Stimulated activated naive CD8-positive, alpha-beta T cell treated with anti-CD3 and anti-CD28 coated beads, Interleukin-15, amount 100 ng/mL, for 72 hours (primary cell): ENCODE measurements at regions not wholly inside any gene's neighbourhood (a gene's known extent, or its start where the extent isn't known, plus 50 kb on each side); places are given as distances from the start of the nearest gene placed in this dataset.
"Not testable (repeated sequence)": the region's sequence is repeated elsewhere in the genome, so short reads cannot be mapped to it uniquely, and the experiment has no call there.

Experiments
- ATAC-seq: fragments of 150-1000 bp; cut with Tn5 transposase; 2 replicates; pipeline ENCODE4 v1.10.0; 2021; ENCODE audit warnings: mild to moderate bottlenecking, moderate library complexity
- DNase-seq, 2 donors: peaks; one replicate each; pipeline ENCODE4 v3.0.0; 2021 to 2022
- H3K27ac Mint-ChIP-seq, 2 donors: one replicate each; pipeline ENCODE4 v1.8.0; 2022; ENCODE audit warnings: mild to moderate bottlenecking in 2 of 2, mixed read lengths in 2 of 2, moderate library complexity in 2 of 2
- H3K27me3 Mint-ChIP-seq: one replicate; pipeline ENCODE4 v1.8.0; 2022; ENCODE audit warnings: mixed read lengths
- H3K4me1 Mint-ChIP-seq: one replicate; pipeline ENCODE4 v1.8.0; 2022; ENCODE audit warnings: mild to moderate bottlenecking, mixed read lengths
- H3K4me3 Mint-ChIP-seq, 2 donors: one replicate each; pipeline ENCODE4 v1.8.0; 2022; ENCODE audit warnings: mild to moderate bottlenecking in 2 of 2, mixed read lengths in 2 of 2, moderate library complexity in 1 of 2
- H3K9me3 Mint-ChIP-seq, 2 donors: one replicate each; pipeline ENCODE4 v1.8.0; 2022; ENCODE audit warnings: mixed read lengths in 2 of 2

GRCh38 chr4:100929758-100930157, 411.9 kb upstream of the EMCN start:
- Mint-ChIP-seq H3K9me3 (no peaks in the 10 kb centered on the region), H3K27me3 (peaks cover 20% of the 10 kb centered on the region), H3K4me1 (peaks cover 10% of the 10 kb centered on the region), H3K27ac (no peak overlapping the region), H3K4me3 (no peak overlapping the region)
- DNase-seq, result no peak
- ATAC-seq, result no peak

GRCh38 chr4:100929135-100929534, 411.3 kb upstream of the EMCN start:
- ATAC-seq, result no peak
- no peak overlapping the region for H3K27ac Mint-ChIP-seq
- H3K4me1 Mint-ChIP-seq, result peaks cover 10% of the 10 kb centered on the region
- no peak for DNase-seq
- no peak overlapping the region for H3K4me3 Mint-ChIP-seq
- peaks cover 20% of the 10 kb centered on the region for H3K27me3 Mint-ChIP-seq
- no peaks in the 10 kb centered on the region for H3K9me3 Mint-ChIP-seq

- H3K4me3 Mint-ChIP-seq, result no peak overlapping the region
- ATAC-seq (no peak), DNase-seq (no peak)
- H3K27ac Mint-ChIP-seq, result no peak overlapping the region
- H3K4me1 Mint-ChIP-seq, result no peaks in the 10 kb centered on the region
- H3K27me3 Mint-ChIP-seq, result no peaks in the 10 kb centered on the region
- no peaks in the 10 kb centered on the region for H3K9me3 Mint-ChIP-seq
Measured at GRCh38 chr4:100926039-100926717, 408.4 kb upstream of the EMCN start.

GRCh38 chr4:100913685-100914084, 395.9 kb upstream of the EMCN start:
- ATAC-seq (no peak), DNase-seq (no peak)
- Mint-ChIP-seq H3K9me3 (peaks cover 5% of the 10 kb centered on the region in 2 donors), H3K27ac (no peak overlapping the region), H3K4me1 (no peaks in the 10 kb centered on the region), H3K4me3 (no peak overlapping the region), H3K27me3 (peaks cover 30% of the 10 kb centered on the region)

- ATAC-seq, result no peak
- no peak overlapping the region for H3K4me3 Mint-ChIP-seq
- H3K27ac Mint-ChIP-seq, result no peak overlapping the region
Measured at GRCh38 chr4:100908540-100908939, 390.7 kb upstream of the EMCN start.

GRCh38 chr4:100907465-100908454, 389.9 kb upstream of the EMCN start:
- no peak for DNase-seq
- no peaks in the 10 kb centered on the region for H3K9me3 Mint-ChIP-seq
- H3K4me3 Mint-ChIP-seq, result no peak overlapping the region
- peaks cover 16% of the 10 kb centered on the region for H3K27me3 Mint-ChIP-seq
- ATAC-seq, result no peak
- no peaks in the 10 kb centered on the region for H3K4me1 Mint-ChIP-seq
- H3K27ac Mint-ChIP-seq, result no peak overlapping the region

More at GRCh38 chr4:100908540-100908939, 390.7 kb upstream of the EMCN start:
- no peaks in the 10 kb centered on the region for H3K4me1 Mint-ChIP-seq
- DNase-seq, result no peak
- H3K9me3 Mint-ChIP-seq, result no peaks in the 10 kb centered on the region
- H3K27me3 Mint-ChIP-seq, result peaks cover 8% of the 10 kb centered on the region

GRCh38 chr4:100906973-100907372, 389.2 kb upstream of the EMCN start:
- Mint-ChIP-seq H3K9me3 (no peaks in the 10 kb centered on the region), H3K27ac (no peak overlapping the region)
- no peak for ATAC-seq

GRCh38 chr4:100900945-100901344, 383.1 kb upstream of the EMCN start:
- not testable (repeated sequence) for H3K27ac Mint-ChIP-seq, DNase-seq, H3K4me3 Mint-ChIP-seq, H3K9me3 Mint-ChIP-seq, ATAC-seq, H3K4me1 Mint-ChIP-seq
- peaks cover 26% of the 10 kb centered on the region for H3K27me3 Mint-ChIP-seq

More at GRCh38 chr4:100906973-100907372, 389.2 kb upstream of the EMCN start:
- no peaks in the 10 kb centered on the region for H3K4me1 Mint-ChIP-seq
- no peak overlapping the region for H3K4me3 Mint-ChIP-seq
- peaks cover 23% of the 10 kb centered on the region for H3K27me3 Mint-ChIP-seq
- no peak for DNase-seq

GRCh38 chr4:100900134-100900533, 382.3 kb upstream of the EMCN start:
- DNase-seq (no peak), ATAC-seq (no peak)
- no peak overlapping the region for H3K4me3 Mint-ChIP-seq
- H3K4me1 Mint-ChIP-seq, result peaks cover 11% of the 10 kb centered on the region
- H3K27ac Mint-ChIP-seq, result no peak overlapping the region
- peaks cover 26% of the 10 kb centered on the region for H3K27me3 Mint-ChIP-seq
- H3K9me3 Mint-ChIP-seq, result no peaks in the 10 kb centered on the region

GRCh38 chr4:100898844-100899243, 381.0 kb upstream of the EMCN start:
- no peak for DNase-seq

GRCh38 chr4:100895556-100896197, 377.9 kb upstream of the EMCN start:
- H3K4me1 Mint-ChIP-seq, result peaks cover 13% of the 10 kb centered on the region
- DNase-seq, result no peak
- no peaks in the 10 kb centered on the region for H3K27me3 Mint-ChIP-seq
- peak overlapping the region; percentile 87 to 91 for H3K27ac Mint-ChIP-seq
- peaks cover 0 to 7% of the 10 kb centered on the region in 2 donors for H3K9me3 Mint-ChIP-seq
- peak overlapping the region; percentile 17 to 76 for H3K4me3 Mint-ChIP-seq
- peak; percentile 88 for ATAC-seq

More at GRCh38 chr4:100898844-100899243, 381.0 kb upstream of the EMCN start:
- Mint-ChIP-seq H3K27ac (no peak overlapping the region), H3K4me1 (peaks cover 13% of the 10 kb centered on the region), H3K9me3 (no peaks in the 10 kb centered on the region), H3K4me3 (no peak overlapping the region), H3K27me3 (peaks cover 26% of the 10 kb centered on the region)
- ATAC-seq, result no peak

- H3K27ac Mint-ChIP-seq, result no peak overlapping the region
Measured at GRCh38 chr4:100894339-100894870, 376.6 kb upstream of the EMCN start.

GRCh38 chr4:100891808-100892207, 374.0 kb upstream of the EMCN start:
- ATAC-seq (no peak), DNase-seq (no peak)
- no peak overlapping the region for H3K27ac Mint-ChIP-seq
- no peak overlapping the region for H3K4me3 Mint-ChIP-seq
- H3K27me3 Mint-ChIP-seq, result no peaks in the 10 kb centered on the region
- peaks cover 7% of the 10 kb centered on the region in 2 donors for H3K9me3 Mint-ChIP-seq
- peaks cover 13% of the 10 kb centered on the region for H3K4me1 Mint-ChIP-seq

More at GRCh38 chr4:100894339-100894870, 376.6 kb upstream of the EMCN start:
- H3K4me1 Mint-ChIP-seq, result peaks cover 13% of the 10 kb centered on the region
- DNase-seq, result no peak
- no peak overlapping the region for H3K4me3 Mint-ChIP-seq
- peaks cover 0 to 7% of the 10 kb centered on the region in 2 donors for H3K9me3 Mint-ChIP-seq
- no peak for ATAC-seq
- no peaks in the 10 kb centered on the region for H3K27me3 Mint-ChIP-seq

GRCh38 chr4:100889898-100890297, 372.1 kb upstream of the EMCN start:
- no peaks in the 10 kb centered on the region for H3K4me1 Mint-ChIP-seq
- peaks cover 14 to 20% of the 10 kb centered on the region in 2 donors for H3K9me3 Mint-ChIP-seq
- no peak for DNase-seq

GRCh38 chr4:100889401-100889800, 371.6 kb upstream of the EMCN start:
- Mint-ChIP-seq H3K27ac (no peak overlapping the region), H3K9me3 (peaks cover 14 to 20% of the 10 kb centered on the region in 2 donors)

More at GRCh38 chr4:100889898-100890297, 372.1 kb upstream of the EMCN start:
- no peak overlapping the region for H3K27ac Mint-ChIP-seq
- no peak overlapping the region for H3K4me3 Mint-ChIP-seq
- no peak for ATAC-seq
- H3K27me3 Mint-ChIP-seq, result peaks cover 7% of the 10 kb centered on the region

More at GRCh38 chr4:100889401-100889800, 371.6 kb upstream of the EMCN start:
- no peak for ATAC-seq
- DNase-seq, result no peak
- Mint-ChIP-seq H3K4me3 (no peak overlapping the region), H3K4me1 (no peaks in the 10 kb centered on the region), H3K27me3 (peaks cover 10% of the 10 kb centered on the region)
